ENCODE measurements at regions not wholly inside any gene's neighbourhood (a gene's known extent, or its start where the extent isn't known, plus 50 kb on each side); places are given as distances from the start of the nearest gene placed in this dataset.
A peak's percentile ranks its signal among the peaks of the same experiment; 100 is the strongest.

DNA sequence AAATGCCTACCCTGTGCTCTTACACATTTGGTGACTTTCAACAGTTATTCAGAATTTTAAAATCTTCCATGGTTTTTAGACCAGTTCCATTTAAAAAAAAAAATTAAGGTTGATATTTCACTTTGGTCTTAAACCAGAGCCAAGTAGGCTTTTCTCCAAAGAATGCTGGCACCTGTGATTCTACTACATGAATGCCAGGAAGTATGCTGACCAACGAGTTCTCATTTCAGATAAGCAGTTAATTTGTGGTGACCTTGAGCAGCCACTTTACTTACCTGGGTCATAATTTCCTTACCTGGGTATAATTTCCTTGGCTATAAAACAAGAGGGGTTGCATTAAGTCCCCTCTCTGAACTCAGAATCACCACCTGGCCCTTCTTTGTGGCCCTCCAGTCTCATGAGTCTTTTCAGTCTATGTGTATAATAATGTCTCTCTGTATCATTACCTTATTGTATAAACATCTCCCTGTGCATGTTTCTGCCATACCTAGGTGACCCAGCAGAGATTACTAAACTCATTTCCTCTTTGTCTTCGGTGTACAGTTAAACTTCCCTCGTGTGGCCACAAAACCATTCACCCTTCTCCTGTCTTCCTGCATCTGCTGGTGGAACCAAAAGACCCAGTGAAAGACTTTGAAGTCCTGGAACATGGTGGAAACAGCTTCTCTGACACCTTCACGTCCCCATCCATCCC is 139.1 kb upstream of the DPT start:
- no peak for DNase-seq (ENCODE audit: low read depth)

GRCh38 chr1:168871531-168871930 is 142.5 kb upstream of the DPT start:
- no peak for DNase-seq (ENCODE audit: low read depth)

DNA sequence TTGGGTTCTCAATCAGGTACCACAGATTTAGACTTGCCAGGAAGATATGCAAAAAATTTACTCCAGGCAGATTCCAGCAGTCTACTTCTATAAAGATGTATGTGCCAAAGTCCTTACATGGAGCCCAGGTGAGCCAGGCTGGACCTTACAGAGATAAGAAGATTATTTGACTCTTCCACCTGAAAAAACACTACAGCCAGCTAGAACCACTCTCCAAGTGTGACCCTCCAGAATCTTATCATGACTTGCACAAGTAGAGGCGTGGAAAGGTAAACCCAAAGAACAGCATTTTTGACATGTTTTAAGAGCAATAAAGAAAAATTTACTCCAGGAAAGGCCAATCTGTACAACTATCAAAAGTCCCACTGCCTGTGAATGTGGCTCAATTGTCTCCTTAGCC is 146.8 kb upstream of the DPT start:
- DNase-seq (ENCODE audit: low read depth), result no peak

- DNase-seq (ENCODE audit: low read depth), result no peak
Measured at GRCh38 chr1:168876830-168877229, 147.8 kb upstream of the DPT start.

DNA sequence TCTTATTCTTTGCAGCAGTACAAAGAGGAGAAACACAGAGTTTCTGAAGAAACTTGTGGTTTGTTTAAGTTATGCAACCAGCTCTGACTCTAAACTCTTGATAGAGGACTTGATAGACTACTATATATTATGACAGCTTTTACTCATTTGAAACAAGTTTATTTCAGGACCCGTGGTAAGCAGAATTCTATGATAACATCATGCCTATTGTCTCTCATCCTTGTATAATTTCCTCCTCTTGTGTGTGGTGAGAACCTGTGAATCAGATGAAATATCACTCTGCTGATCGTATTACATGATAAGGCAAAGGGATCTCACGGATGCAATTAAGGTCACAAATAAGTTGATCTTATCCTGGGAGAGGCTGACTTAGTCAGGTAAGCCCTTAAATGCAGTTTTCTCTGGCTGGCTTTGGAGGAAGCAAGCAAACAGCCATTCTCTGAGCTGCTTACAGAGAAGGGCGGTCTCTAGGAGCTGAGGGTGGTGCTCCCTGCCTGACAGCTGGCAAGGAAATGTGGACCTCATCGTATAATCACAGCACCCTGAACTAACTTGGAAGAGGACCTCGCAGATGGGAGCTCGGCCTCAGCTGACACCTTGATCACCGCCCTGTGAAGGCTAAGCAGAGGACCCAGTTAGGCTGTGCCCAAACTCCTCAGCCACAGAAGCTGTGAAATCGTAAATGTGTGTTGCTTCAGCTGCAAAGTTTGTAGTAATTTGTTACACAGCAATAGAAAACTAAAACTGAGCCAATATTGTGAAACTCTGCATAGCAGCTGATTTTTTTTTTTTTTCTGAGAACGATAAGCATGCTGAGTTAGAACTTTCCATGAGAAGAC is 151.1 kb upstream of the DPT start:
- DNase-seq (ENCODE audit: low read depth), result peak; percentile 15

- DNase-seq (ENCODE audit: low read depth), result no peak
Measured at GRCh38 chr1:168881656-168882260, 152.8 kb upstream of the DPT start.

GRCh38 chr1:168887381-168887780 is 158.4 kb upstream of the DPT start:
- peak; percentile 85 for DNase-seq (ENCODE audit: low read depth)

DNA sequence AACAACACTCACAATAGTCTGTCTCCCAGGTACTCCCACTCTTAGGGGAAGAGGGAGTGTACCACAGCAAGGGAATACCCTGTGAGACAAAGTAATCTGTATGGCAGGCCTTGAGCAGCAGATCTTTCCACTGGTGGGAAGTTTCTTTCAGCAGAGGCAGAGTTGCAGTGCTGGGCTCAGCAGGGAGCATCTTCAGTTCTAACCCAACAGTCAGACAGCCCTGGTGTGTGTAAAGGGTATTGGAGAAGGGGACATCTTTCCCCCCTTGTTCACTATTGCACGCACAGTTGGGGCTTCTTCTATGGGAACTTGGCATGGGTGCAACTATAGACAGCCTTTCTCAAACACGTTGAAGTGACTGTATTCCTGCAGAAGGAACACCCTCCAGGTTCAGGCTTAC is 159.4 kb upstream of the DPT start:
- no peak for DNase-seq (ENCODE audit: low read depth)

- DNase-seq (ENCODE audit: low read depth), result no peak
Measured at GRCh38 chr1:168892931-168893330, 163.9 kb upstream of the DPT start.

DNA sequence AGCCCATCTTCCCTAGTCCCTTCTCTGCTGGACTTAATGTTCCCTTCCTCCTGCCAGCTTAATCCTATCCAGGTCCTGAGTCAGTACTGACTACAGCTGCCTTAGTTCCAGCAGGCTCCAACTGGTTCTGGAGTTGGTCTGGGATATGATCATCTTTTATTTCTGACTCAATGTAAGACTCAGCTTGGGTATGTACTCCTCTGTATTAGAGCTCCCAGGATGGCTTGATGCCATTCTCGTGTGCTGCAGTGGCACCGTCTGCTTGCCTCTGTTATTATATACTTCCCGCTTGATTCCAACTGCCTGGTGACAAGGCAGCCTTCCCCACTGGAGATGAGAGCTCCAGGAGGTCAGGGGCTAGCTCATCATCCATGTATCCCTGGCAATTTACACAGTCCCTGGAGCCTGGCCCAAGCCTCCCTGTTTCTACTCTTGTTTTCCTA is 164.4 kb upstream of the DPT start:
- DNase-seq (ENCODE audit: low read depth), result peak; percentile 67

DNA sequence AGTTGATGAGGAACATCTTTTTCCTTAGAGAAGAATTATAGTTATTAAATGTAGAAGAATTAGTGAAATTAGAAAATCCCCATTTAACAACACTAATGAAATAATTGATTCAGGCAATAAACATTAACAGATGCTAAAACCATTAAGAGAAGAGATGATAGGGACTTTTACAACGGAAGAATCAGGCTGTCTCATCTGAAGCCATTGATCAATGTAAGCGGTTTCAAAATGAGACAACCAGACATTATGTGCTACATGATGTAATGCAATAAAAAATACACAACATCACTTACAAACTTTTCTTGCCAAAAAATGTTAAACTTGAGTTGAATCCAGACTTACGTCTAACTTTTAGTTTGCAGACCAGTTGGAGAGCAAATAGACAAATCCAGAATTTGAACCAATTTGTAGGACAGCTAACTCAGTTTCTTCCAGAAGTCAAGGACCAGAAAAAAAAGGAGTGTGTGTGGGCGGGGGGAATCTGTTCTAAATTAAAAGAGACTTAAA is 165.4 kb upstream of the DPT start:
- no peak for DNase-seq (ENCODE audit: low read depth)

GRCh38 chr1:168897249-168897648 is 168.2 kb upstream of the DPT start:
- no peak for DNase-seq (ENCODE audit: low read depth)

DNA sequence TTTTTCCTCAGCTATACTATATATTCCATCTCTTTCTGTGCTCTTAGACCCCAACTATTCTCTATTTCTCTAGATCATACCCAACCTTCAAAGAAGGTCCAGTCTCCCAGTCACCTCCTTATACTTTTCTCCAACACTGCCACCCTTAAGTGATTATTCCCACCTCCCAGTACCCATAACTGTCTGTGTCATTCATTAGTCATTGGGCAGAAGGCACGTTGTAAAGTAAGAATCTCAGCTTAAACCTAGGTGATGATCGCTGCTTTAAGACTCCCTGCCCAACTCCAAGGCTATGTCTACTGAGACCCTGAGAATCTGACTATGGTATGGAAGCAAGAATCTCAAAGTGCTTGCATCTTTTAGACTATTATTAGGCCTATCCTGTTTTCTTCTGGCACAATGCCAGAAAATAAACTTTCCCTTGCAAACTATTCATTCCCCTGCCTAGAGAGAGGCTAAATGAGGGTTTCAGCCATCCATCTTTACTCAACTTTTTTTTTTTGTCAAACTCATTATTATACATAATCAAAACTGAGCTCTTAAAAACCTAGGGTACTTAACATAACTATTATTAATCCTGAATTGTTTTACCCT is 174.3 kb upstream of the DPT start:
- no peak for DNase-seq (ENCODE audit: low read depth)

DNA sequence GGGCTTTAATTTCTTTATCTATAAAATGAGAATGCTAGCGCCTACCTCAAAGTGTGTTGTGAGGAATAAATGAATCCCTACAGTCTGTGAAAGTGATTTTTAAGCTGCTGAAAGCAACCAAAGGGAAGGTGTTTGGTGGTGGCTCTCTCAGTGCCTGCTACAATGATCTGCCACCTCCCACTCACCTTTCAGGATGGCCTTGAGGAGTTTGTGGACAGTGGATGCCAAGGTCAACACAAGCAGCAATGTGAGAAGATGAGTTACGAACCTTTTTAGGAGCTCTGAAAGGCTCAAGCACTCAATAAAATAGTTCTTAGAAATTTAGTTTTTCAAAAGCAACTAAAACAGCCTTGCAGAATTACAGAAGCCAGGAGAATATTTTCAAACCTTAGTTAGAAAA is 176.6 kb upstream of the DPT start:
- no peak for DNase-seq (ENCODE audit: low read depth)

- DNase-seq (ENCODE audit: low read depth), result no peak
Measured at GRCh38 chr1:168906367-168906766, 177.4 kb upstream of the DPT start.

GRCh38 chr1:168907053-168907452 is 178.0 kb upstream of the DPT start:
- DNase-seq (ENCODE audit: low read depth), result no peak

DNA sequence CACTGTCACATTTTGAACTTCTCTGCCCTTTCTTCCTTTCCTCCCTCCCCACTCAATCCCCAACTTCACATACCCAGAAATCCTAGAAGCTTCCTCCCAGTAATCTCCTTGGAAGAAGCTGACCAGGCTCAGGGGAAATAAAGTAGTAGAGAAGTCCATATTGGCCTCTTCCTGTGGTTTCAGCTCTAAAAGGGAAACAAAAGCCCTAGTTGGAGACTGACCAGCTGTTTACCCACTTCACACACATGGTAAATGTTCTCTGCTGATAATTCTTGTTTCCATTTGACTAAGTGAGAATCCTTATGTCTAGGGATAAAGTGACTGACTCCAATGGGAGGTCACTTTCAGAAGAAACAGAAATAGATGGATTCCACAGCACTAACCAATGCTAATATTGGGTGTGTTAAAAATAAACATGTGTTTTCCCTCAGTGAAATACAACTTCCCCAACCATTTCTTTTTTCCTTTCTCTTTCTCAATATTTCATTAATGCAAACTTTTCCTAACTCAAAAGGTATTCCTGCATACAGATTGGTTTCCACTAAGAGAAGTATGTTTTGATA is 178.9 kb upstream of the DPT start:
- DNase-seq (ENCODE audit: low read depth), result peak; percentile 9

DNA sequence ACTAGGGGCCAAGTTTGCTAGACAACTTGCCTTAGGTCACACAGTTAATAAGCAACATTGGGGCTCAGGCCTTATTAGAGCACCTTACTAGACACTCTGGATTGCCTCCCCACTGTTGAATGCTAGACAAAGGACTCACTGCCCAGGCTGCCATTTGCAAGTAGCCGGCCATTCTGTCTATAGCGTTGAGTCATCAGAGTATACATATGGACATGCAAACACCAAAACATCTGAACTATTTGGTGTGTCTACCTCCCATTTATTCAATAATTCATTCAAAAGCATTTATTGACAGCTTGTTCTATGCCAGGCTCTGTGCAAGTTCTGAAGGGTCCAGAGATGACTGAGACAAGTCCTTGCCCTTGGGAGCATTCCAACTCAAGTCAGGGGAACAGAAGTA is 181.4 kb upstream of the DPT start:
- no peak for DNase-seq (ENCODE audit: low read depth)

GRCh38 chr1:168911370-168911769 is 182.4 kb upstream of the DPT start:
- DNase-seq (ENCODE audit: low read depth), result no peak

- no peak for DNase-seq (ENCODE audit: low read depth)
Measured at GRCh38 chr1:168913711-168914463, 184.9 kb upstream of the DPT start.

GRCh38 chr1:168917309-168917708 is 188.3 kb upstream of the DPT start:
- no peak for DNase-seq (ENCODE audit: low read depth)
